IPS-18a (cell line): ENCODE measurements at regions not wholly inside any gene's neighbourhood (a gene's known extent, or its start where the extent isn't known, plus 50 kb on each side); places are given as distances from the start of the nearest gene placed in this dataset.
"Not testable (repeated sequence)": the region's sequence is repeated elsewhere in the genome, so short reads cannot be mapped to it uniquely, and the experiment has no call there.

ENCODE experiments used
- H3K27ac ChIP-seq: one replicate; pipeline ENCODE4 v1.5.1; 2013; ENCODE audit warnings: low read length
- H3K27me3 ChIP-seq: one replicate; pipeline ENCODE4 v1.6.1; 2013; ENCODE audit warnings: mild to moderate bottlenecking, low read length; ENCODE audit not compliant: control insufficient read depth, insufficient read depth
- H3K36me3 ChIP-seq: one replicate; pipeline ENCODE4 v1.6.1; 2013; ENCODE audit warnings: low read depth, low read length; ENCODE audit not compliant: control insufficient read depth
- H3K4me1 ChIP-seq: one replicate; pipeline ENCODE4 v1.6.1; 2013; ENCODE audit warnings: low read depth, low read length; ENCODE audit not compliant: control insufficient read depth
- H3K4me3 ChIP-seq: one replicate; pipeline ENCODE4 v1.5.1; 2013; ENCODE audit warnings: low read length
- H3K9ac ChIP-seq: one replicate; pipeline ENCODE4 v1.6.1; 2013; ENCODE audit warnings: mild to moderate bottlenecking, low read length, moderate library complexity
- H3K9me3 ChIP-seq: one replicate; pipeline ENCODE4 v1.6.1; 2013; ENCODE audit warnings: low read depth, low read length; ENCODE audit not compliant: control insufficient read depth

GRCh38 chr11:48803955-48804354 is 179.7 kb downstream of the TRIM51G start:
- H3K9ac ChIP-seq, H3K27me3 ChIP-seq, H3K4me1 ChIP-seq, H3K36me3 ChIP-seq, H3K27ac ChIP-seq, H3K4me3 ChIP-seq: not testable (repeated sequence)
- peaks cover 50% of the 10 kb centered on the region for H3K9me3 ChIP-seq
